Activated naive CD8-positive, alpha-beta T cell treated with anti-CD3 and anti-CD28 coated beads for 36 hours (primary cell): ENCODE measurements at regions not wholly inside any gene's neighbourhood (a gene's known extent, or its start where the extent isn't known, plus 50 kb on each side); places are given as distances from the start of the nearest gene placed in this dataset.

ENCODE experiments used
- DNase-seq: peaks from one replicate; pipeline ENCODE4 v3.0.0; 2021
- H3K27ac Mint-ChIP-seq: one replicate; pipeline ENCODE4 v1.8.0; 2022; ENCODE audit warnings: mild to moderate bottlenecking, moderate library complexity, mixed read lengths
- H3K27me3 Mint-ChIP-seq: one replicate; pipeline ENCODE4 v1.8.0; 2022; ENCODE audit warnings: mild to moderate bottlenecking, mixed read lengths
- H3K36me3 Mint-ChIP-seq: one replicate; pipeline ENCODE4 v1.8.0; 2021; ENCODE audit warnings: mild to moderate bottlenecking, mixed read lengths
- H3K4me1 Mint-ChIP-seq: one replicate; pipeline ENCODE4 v1.8.0; 2021; ENCODE audit warnings: mixed read lengths
- H3K4me3 Mint-ChIP-seq: one replicate; pipeline ENCODE4 v1.8.0; 2022; ENCODE audit warnings: mild to moderate bottlenecking, moderate library complexity, mixed read lengths
- H3K9me3 Mint-ChIP-seq: one replicate; pipeline ENCODE4 v1.8.0; 2022; ENCODE audit warnings: mixed read lengths

GRCh38 chr3:23078735-23079134 lies 124.4 kb upstream of the UBE2E2 start:
- H3K27ac Mint-ChIP-seq, result no peak overlapping the region

GRCh38 chr3:23079976-23080375 lies 123.2 kb upstream of the UBE2E2 start:
- no peak for DNase-seq
- no peaks in the 10 kb centered on the region for H3K27me3 Mint-ChIP-seq
- H3K4me3 Mint-ChIP-seq, result no peak overlapping the region
- H3K27ac Mint-ChIP-seq, result no peak overlapping the region
- no peaks in the 10 kb centered on the region for H3K36me3 Mint-ChIP-seq
- no peaks in the 10 kb centered on the region for H3K9me3 Mint-ChIP-seq
- no peaks in the 10 kb centered on the region for H3K4me1 Mint-ChIP-seq

More at GRCh38 chr3:23078735-23079134, 124.4 kb upstream of the UBE2E2 start:
- no peak for DNase-seq
- H3K36me3 Mint-ChIP-seq, result no peaks in the 10 kb centered on the region
- H3K4me1 Mint-ChIP-seq, result no peaks in the 10 kb centered on the region
- no peak overlapping the region for H3K4me3 Mint-ChIP-seq
- H3K27me3 Mint-ChIP-seq, result no peaks in the 10 kb centered on the region
- H3K9me3 Mint-ChIP-seq, result no peaks in the 10 kb centered on the region

- Mint-ChIP-seq H3K36me3 (no peaks in the 10 kb centered on the region), H3K9me3 (no peaks in the 10 kb centered on the region), H3K27ac (no peak overlapping the region), H3K27me3 (no peaks in the 10 kb centered on the region), H3K4me3 (no peak overlapping the region), H3K4me1 (no peaks in the 10 kb centered on the region)
- DNase-seq, result no peak
Measured at GRCh38 chr3:23083701-23084100, 119.4 kb upstream of the UBE2E2 start.

- H3K27me3 Mint-ChIP-seq, result no peaks in the 10 kb centered on the region
- no peak for DNase-seq
- no peaks in the 10 kb centered on the region for H3K4me1 Mint-ChIP-seq
- no peaks in the 10 kb centered on the region for H3K36me3 Mint-ChIP-seq
- no peaks in the 10 kb centered on the region for H3K9me3 Mint-ChIP-seq
- no peak overlapping the region for H3K4me3 Mint-ChIP-seq
- no peak overlapping the region for H3K27ac Mint-ChIP-seq
Measured at GRCh38 chr3:23084367-23084766, 118.8 kb upstream of the UBE2E2 start.

- no peak for DNase-seq
- Mint-ChIP-seq H3K27me3 (no peaks in the 10 kb centered on the region), H3K9me3 (no peaks in the 10 kb centered on the region), H3K36me3 (no peaks in the 10 kb centered on the region), H3K4me1 (no peaks in the 10 kb centered on the region), H3K27ac (no peak overlapping the region), H3K4me3 (no peak overlapping the region)
Measured at GRCh38 chr3:23085261-23085660, 117.9 kb upstream of the UBE2E2 start.

- no peak for DNase-seq
- Mint-ChIP-seq H3K27me3 (no peaks in the 10 kb centered on the region), H3K9me3 (no peaks in the 10 kb centered on the region), H3K4me3 (no peak overlapping the region), H3K36me3 (no peaks in the 10 kb centered on the region), H3K27ac (no peak overlapping the region), H3K4me1 (no peaks in the 10 kb centered on the region)
Measured at GRCh38 chr3:23086331-23086730, 116.8 kb upstream of the UBE2E2 start.

- Mint-ChIP-seq H3K27me3 (no peaks in the 10 kb centered on the region), H3K4me1 (no peaks in the 10 kb centered on the region), H3K36me3 (no peaks in the 10 kb centered on the region), H3K4me3 (no peak overlapping the region), H3K9me3 (no peaks in the 10 kb centered on the region), H3K27ac (no peak overlapping the region)
- no peak for DNase-seq
Measured at GRCh38 chr3:23086831-23087230, 116.3 kb upstream of the UBE2E2 start.

- Mint-ChIP-seq H3K4me3 (no peak overlapping the region), H3K36me3 (no peaks in the 10 kb centered on the region), H3K27ac (no peak overlapping the region), H3K9me3 (no peaks in the 10 kb centered on the region), H3K4me1 (no peaks in the 10 kb centered on the region), H3K27me3 (no peaks in the 10 kb centered on the region)
- DNase-seq, result no peak
Measured at GRCh38 chr3:23094412-23094811, 108.7 kb upstream of the UBE2E2 start.

- Mint-ChIP-seq H3K36me3 (no peaks in the 10 kb centered on the region), H3K9me3 (no peaks in the 10 kb centered on the region), H3K4me3 (no peak overlapping the region), H3K27me3 (no peaks in the 10 kb centered on the region), H3K4me1 (no peaks in the 10 kb centered on the region), H3K27ac (no peak overlapping the region)
- no peak for DNase-seq
Measured at GRCh38 chr3:23094890-23095462, 108.2 kb upstream of the UBE2E2 start.

- DNase-seq, result no peak
- Mint-ChIP-seq H3K36me3 (no peaks in the 10 kb centered on the region), H3K27me3 (no peaks in the 10 kb centered on the region), H3K4me1 (no peaks in the 10 kb centered on the region), H3K9me3 (no peaks in the 10 kb centered on the region), H3K27ac (no peak overlapping the region), H3K4me3 (no peak overlapping the region)
Measured at GRCh38 chr3:23096041-23096440, 107.1 kb upstream of the UBE2E2 start.

- H3K36me3 Mint-ChIP-seq, result no peaks in the 10 kb centered on the region
- no peaks in the 10 kb centered on the region for H3K4me1 Mint-ChIP-seq
- H3K27me3 Mint-ChIP-seq, result no peaks in the 10 kb centered on the region
- no peak for DNase-seq
- no peak overlapping the region for H3K27ac Mint-ChIP-seq
- H3K4me3 Mint-ChIP-seq, result no peak overlapping the region
- H3K9me3 Mint-ChIP-seq, result no peaks in the 10 kb centered on the region
Measured at GRCh38 chr3:23099021-23099420, 104.1 kb upstream of the UBE2E2 start.

GRCh38 chr3:23099677-23100076 lies 103.5 kb upstream of the UBE2E2 start:
- Mint-ChIP-seq H3K27me3 (no peaks in the 10 kb centered on the region), H3K4me3 (no peak overlapping the region), H3K36me3 (no peaks in the 10 kb centered on the region), H3K9me3 (no peaks in the 10 kb centered on the region), H3K4me1 (no peaks in the 10 kb centered on the region), H3K27ac (no peak overlapping the region)
- DNase-seq, result no peak

- Mint-ChIP-seq H3K9me3 (no peaks in the 10 kb centered on the region), H3K4me3 (no peak overlapping the region), H3K4me1 (no peaks in the 10 kb centered on the region), H3K27me3 (no peaks in the 10 kb centered on the region), H3K27ac (no peak overlapping the region), H3K36me3 (no peaks in the 10 kb centered on the region)
- no peak for DNase-seq
Measured at GRCh38 chr3:23100106-23100505, 103.0 kb upstream of the UBE2E2 start.

- Mint-ChIP-seq H3K4me3 (no peak overlapping the region), H3K4me1 (no peaks in the 10 kb centered on the region), H3K27me3 (peaks cover 6% of the 10 kb centered on the region), H3K36me3 (no peaks in the 10 kb centered on the region), H3K9me3 (no peaks in the 10 kb centered on the region), H3K27ac (no peak overlapping the region)
- DNase-seq, result no peak
Measured at GRCh38 chr3:23103764-23104163, 99.4 kb upstream of the UBE2E2 start.

- Mint-ChIP-seq H3K4me1 (no peaks in the 10 kb centered on the region), H3K36me3 (no peaks in the 10 kb centered on the region), H3K9me3 (no peaks in the 10 kb centered on the region), H3K27me3 (peaks cover 6% of the 10 kb centered on the region), H3K27ac (no peak overlapping the region), H3K4me3 (no peak overlapping the region)
- DNase-seq, result no peak
Measured at GRCh38 chr3:23105048-23105447, 98.1 kb upstream of the UBE2E2 start.

GRCh38 chr3:23106666-23107065 lies 96.5 kb upstream of the UBE2E2 start:
- Mint-ChIP-seq H3K27me3 (peaks cover 6% of the 10 kb centered on the region), H3K9me3 (no peaks in the 10 kb centered on the region), H3K4me1 (no peaks in the 10 kb centered on the region), H3K36me3 (no peaks in the 10 kb centered on the region), H3K27ac (no peak overlapping the region), H3K4me3 (no peak overlapping the region)
- DNase-seq, result no peak

- Mint-ChIP-seq H3K36me3 (no peaks in the 10 kb centered on the region), H3K27me3 (peaks cover 6% of the 10 kb centered on the region), H3K9me3 (no peaks in the 10 kb centered on the region), H3K4me1 (no peaks in the 10 kb centered on the region), H3K4me3 (no peak overlapping the region), H3K27ac (no peak overlapping the region)
- no peak for DNase-seq
Measured at GRCh38 chr3:23107221-23107620, 95.9 kb upstream of the UBE2E2 start.
